Adipose tissue (tissue), 3 donors: ENCODE measurements at regions not wholly inside any gene's neighbourhood (a gene's known extent, or its start where the extent isn't known, plus 50 kb on each side); places are given as distances from the start of the nearest gene placed in this dataset.

ENCODE experiments used
- H3K27ac ChIP-seq: one replicate; pipeline ENCODE4 v1.5.1; 2013; ENCODE audit warnings: low read depth, low read length
- WGBS, 3 donors: extraction: QIAGEN DNeasy Blood & Tissue Kit; methylation state at CpG; one replicate each; pipeline ENCODE4 v1.1.7; 2013; 5-methylcytosine and 5-hydroxymethylcytosine counted together
- donor health status: healthy with polysubstance abuse.
- donor health status: Bipolar disorder and iron deficiency.
- donor health status: healthy.

DNA sequence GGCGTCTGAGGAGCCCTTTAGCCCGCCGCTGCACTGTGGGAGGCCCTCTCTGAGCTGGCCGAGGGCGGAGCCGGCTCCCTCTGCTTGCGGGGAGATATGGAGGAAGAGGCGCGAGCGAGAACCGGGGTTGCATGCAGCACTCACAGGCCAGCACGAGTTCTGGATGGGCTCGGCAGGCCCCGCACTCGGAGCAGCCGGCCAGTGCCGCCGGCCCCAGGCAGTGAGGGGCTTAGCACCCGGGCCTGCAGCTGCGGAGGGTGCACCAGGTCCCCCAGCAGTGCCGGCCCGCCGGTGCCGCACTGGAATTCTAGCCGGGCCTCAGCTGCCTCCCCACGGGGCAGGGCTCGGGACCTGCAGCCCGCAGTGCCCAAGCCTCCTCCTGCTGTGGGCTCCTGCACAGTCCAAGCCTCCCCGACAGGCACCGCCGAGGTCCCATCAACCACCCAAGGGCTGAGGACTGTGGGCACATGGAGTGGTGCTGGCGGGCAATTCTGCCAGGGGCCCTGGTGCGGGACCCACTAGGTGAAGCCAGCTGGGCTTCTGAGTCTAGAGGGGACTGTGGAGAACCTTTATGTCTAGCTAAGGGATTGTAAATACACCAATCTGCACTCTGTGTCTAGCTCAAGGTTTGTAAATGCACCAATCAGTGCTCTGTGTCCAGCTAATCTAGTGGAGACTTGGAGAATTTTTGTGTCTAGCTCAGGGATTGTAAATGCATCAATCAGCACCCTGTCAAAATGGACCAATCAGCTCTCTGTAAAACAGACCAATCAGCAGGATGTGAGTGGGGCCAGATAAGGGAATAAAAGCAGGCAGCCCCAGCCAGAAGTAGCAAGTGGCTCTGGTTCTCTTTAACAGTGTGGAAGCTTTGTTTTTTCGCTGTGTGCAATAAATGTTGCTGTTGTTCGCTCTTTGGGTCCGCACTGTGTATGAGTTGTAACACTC, 329.7 kb upstream of the JARID2 start:
- 94 to 98% (median 97%) methylated on average over 25 to 36 of the region's 36 CpGs for WGBS, 3 donors
- no peak overlapping the region for H3K27ac ChIP-seq

DNA sequence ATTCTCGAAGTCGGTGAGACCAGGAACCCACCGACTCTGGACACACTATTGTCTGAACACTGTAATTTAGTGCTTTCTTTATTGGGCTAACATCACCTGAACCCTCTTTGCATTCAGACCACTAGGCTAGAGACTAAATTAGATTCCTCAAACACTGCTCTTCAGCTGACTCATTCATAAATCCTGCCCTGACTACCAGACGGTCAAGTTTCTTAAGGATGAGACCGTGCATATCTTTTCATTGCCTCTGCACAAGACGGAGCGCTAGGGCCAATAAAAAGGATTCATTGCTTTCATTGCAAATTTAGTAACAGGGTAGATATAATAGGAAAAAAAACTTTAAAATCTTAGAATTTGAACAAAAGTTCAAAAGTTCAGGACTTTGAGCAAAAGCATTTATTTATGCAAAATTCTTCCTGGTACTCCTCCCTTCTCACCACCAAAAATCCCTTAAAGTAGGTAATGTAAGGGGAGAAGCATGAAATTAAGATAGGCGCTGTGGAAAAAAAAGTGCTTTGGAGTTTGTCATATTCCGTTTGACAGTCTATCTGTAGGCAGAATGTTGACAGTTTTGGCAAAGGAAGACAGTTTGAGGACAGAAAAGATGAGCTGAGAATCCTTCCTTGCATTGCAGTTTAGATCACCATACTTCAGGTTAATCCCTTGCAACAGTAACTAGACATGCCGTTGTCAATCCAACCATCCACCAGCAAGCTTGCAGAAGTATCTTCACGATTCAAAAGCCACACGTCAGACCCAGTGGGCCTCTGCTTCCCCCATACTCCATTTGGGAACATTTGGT, 328.6 kb upstream of the JARID2 start:
- 71 to 75% (median 75%) methylated on average over 12 of the region's 12 CpGs for WGBS, 3 donors
- no peak overlapping the region for H3K27ac ChIP-seq

DNA sequence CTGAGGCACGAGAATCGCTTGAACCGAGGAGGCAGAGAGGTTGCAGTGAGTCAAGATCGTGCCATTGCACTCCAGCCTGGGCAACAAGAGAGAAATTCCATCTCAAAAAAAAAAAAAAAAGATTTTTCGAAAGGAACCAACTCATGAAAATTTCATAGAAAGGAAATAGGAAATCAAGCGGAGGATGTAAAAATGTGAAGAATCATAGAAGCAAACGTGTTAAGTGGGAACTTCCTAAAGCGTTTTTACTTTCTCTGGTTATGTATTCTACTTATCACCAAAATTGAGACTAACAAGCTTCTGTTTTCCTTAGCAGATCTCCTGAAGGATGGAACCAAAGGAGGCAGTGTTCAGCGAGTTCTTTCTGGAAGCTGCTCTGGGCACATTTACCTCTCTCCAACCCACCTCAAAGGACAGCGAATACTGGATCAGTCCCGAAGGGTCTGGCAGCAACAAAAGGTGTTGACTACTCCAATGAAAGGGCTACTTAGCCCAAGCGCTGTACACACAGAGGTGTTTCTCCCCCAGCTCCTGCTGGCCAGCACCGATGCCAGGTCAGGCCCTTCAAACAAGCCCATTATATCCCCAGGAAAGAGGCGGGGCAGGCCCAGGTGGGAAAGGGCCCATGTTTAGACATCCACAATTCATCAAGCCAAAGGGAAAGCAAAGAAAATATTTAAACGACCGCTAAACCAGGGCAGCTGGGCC, 327.5 kb upstream of the JARID2 start:
- WGBS, 3 donors = 73 to 88% (median 84%) methylated on average over 16 of the region's 16 CpGs
- no peak overlapping the region for H3K27ac ChIP-seq

DNA sequence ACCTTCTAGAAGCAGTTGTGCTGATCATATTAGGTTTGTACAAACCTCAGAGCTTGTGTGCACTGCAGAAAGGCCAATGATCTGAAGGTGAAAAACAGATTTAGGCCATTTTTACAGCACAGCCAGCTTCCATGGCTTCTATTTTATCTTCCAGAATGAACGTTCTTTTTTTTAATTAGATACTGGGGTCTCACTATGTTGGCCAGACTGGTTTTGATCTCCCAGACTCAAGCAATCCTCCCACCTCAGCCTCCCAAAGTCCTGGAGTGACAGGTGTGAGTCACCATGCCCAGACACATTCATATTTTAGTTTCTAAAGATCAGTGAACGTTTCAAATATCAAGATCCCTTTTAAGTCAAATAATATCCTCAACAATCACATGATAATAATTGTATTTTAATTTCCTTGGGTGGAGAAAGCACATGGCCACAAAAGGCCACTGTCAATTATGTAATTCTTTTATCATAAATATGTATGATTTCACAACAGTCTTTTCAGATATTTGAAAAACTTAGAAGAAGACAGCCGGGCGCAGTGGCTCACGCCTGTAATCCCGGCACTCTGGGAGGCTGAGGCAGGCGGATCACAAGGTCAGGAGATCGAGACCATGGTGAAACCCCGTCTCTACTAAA, 326.7 kb upstream of the JARID2 start:
- WGBS, 3 donors = 71 to 84% (median 76%) methylated on average over 9 of the region's 9 CpGs
- H3K27ac ChIP-seq = no peak overlapping the region

DNA sequence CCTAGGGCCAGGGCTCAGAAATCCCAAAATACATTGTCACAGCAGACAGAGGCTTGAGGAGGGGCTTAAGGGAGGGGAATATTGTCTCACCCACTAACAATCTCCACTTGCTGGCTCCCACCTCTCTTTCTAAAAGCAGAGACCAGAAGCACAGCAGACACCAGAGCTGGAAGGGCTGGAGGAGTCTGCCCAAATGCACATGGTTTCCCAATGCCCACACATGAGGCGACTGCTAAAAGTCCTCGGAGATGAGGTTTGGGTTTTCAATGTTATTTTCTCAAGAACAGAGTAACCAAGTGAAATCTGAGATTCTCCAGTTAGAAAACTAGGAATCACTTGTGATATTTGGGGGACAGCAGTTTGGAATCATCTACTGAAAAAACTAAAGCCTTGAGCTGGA, 325.6 kb upstream of the JARID2 start:
- 80 to 86% (median 80%) methylated on average over 2 of the region's 2 CpGs for whole genome bisulfite sequencing, 3 donors
- H3K27ac ChIP-seq = no peak overlapping the region

DNA sequence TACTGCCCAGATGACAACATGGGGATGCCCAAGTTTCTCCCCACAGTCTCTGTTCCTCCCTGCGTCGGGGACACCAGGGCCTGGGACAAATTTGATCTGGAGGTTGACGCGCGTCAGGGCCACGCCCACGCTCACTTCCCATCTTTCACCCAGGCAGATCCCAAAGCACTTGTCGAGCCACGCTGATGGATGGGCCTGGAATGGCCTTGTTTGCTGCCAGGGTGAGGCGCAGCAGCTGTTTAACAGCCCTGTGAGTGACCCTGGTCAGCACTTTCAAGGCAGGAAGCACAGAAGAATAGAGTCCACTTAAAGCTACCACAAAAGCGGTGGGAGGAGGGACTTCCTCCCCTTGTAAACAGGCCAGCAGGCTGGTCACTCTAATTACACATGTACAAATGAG, 324.7 kb upstream of the JARID2 start:
- 16 to 33% (median 26%) methylated on average over 11 of the region's 11 CpGs for WGBS, 3 donors
- H3K27ac ChIP-seq = peak overlapping the region; percentile 84

DNA sequence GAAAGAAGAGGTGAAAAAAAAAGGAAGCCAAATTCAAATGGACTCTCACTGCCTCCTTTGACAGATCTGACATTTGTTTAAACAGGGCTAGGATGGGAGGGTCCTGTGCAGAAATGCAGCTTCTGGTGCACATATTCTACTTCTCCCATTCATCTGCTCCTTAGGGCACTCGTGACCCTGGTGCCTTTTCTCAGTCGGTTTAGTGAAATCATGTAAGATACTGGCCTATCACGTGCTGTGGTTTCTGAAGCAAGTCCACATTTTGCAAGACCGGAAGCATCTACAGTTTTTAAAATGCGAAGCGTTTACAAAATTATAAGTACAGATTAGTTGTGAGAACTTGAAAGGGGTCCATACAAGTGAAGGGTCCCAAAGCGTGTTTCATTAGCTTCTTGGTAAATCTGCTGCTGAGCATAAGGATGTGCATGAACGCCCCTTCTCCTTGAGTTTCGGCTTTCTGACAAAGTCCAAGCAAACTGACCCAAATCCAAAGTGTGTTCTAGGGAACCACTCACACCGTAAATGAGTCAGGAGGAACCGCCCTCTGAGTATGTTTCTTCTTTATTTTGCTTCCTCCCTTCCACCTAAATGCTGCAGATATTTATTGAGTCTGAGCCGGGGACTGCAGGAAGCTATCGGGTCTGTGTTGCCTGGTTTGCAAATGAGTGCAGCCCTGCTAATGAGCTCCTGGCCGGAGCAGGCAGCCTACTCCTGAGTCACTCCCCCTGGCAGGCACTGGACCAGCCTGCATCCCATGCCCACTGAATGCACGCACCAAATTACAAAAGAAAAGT, 323.8 kb upstream of the JARID2 start:
- peak overlapping the region; percentile 84 for H3K27ac ChIP-seq
- WGBS, 3 donors = 49 to 71% (median 62%) methylated on average over 15 of the region's 15 CpGs

DNA sequence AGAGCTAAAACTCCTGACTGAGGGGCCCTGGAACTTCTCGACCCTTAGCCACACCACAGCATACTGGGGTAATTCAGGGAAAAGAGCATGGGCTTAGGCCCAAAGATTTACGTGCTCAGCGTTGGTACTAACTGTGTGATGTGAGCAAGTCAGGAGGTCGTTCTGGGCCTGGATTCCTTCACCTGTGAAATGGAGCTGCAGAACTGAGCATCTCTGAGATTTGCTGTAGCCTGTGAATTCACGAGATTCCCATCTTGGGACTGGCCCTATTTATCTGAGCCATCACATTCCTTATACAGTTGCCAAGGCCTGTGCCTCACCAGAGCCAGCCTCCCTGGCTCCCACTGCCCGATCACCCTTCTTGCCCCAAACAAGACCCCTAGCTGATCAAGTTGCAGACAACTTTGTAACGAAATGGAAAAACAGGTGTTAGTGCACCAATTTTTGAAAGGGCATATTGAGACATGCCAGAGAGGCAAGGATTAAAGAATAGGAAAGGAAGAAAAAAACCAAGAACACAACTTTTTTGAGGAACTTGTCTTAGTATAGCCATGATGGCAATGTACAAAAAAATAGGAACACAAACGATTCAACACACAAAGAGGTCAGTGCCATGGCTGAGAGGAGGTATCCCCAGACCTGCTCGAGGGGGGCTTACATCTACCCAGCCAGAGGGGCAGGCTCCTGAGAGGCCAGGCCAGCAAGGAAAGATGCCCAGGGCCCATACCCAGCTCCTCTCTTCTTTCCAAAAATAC, 323.0 kb upstream of the JARID2 start:
- peak overlapping the region; percentile 52 for H3K27ac ChIP-seq
- WGBS, 3 donors = 73 to 75% (median 73%) methylated on average over 9 of the region's 9 CpGs

DNA sequence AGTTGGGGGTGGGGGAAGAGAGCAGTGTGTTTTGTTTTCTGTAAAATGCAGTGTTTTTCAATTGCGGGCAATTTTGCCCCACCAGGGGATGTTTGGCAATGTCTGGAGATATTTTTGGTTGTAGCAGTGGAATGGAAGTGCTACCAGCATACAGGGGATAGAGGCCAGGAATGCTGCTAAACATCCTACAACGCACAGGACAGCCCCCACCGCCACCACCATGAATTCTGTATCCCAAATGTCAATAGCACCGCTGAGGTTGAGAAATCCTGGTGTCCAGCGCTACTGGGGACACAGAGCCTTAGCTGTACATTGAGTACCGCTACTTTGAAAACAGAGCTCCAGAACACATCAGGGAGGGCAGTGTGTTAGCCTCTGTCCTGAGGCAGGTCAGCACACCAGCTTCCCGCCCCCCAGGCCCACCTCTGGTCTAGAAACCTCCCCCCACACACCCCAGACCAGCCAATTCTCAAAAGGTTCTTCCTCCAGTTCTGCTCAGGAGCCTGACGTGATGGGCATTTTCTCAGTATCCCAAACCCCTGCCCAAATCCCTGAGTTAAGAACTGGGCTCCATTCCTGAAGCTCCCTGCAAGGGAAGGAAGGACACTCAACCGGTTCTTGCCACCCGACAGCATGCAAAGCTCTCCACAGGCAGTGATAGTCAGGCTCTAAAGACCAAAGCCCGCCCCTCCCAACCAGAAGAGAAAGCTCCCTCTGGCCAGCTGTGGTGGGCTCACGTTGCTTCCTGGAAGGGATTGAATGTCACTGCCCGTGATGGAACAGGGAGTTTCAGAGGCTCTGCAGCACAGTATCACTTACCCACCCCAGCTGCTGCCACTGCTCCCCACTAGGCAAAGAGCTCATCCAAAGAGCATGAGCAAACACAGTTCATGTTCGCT, 321.5 kb upstream of the JARID2 start:
- WGBS, 3 donors = 62 to 75% (median 74%) methylated on average over 14 of the region's 14 CpGs
- H3K27ac ChIP-seq = no peak overlapping the region

DNA sequence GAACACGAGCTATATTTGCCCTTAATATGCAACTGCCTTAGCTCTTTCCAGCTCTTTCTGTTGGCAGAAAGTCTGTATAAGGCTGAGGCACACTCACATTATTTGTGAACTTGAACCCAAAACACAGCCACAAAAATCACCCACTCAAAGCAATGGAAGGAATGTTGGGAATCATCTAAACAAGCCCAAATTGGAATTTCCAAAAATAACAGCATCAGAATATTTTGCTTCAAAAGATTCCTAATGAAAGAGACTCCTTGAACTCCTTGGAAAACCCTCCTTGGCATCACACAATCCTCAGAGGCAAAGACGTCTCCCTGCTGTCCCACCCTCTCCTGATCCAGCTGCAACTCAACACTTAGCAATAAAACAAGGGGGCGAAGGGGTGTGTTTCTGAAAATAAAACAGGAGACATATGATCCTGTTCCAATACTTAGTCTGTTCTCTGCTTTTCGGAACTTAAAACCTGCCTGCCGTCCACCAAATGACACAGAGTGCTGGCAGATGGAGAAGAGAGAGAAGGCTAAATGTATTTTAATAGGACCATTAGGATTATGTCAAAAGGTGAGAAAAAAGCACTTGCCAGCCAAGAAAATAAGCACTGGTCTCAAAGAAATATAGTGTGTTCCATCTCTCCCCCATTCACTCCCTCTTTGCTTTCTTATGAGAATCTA, 320.7 kb upstream of the JARID2 start:
- H3K27ac ChIP-seq = no peak overlapping the region
- WGBS, 3 donors = 56 to 60% (median 58%) methylated on average over 5 of the region's 5 CpGs

DNA sequence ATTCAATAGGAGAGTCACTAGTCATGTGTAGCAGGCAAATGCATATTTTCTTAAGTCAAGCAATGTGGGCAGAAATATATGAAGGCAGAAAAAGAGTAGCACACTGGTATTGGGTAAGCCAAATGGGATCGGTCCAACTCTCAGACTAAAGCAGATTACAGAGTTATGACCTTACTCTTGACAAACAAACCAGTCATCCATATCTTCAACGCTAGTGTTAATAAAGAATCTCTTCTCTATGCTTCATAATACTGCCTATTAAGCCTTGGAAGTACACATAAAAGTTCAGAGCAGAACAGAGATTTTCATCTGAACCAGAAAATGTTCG, 320.2 kb upstream of the JARID2 start:
- H3K27ac ChIP-seq = no peak overlapping the region
- WGBS, 3 donors = 34 to 70% (median 58%) methylated on average over 3 of the region's 3 CpGs

DNA sequence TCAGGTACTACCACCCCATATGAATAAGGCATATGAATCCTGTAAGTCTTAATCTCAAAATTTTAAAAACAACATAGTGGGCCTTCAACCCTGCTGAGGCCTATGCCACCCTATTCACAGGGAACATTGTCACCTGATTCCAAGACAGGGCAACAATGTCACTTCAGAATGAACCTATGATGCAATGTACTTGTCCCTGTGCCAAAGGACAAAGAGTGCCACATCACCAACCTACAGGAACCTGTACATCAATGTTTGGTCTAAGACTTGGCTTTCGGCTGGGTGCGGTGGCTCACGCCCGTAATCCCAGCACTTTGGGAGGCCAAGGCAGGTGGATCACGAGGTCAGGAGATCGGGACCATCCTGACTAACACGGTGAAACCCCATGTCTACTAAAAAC, 318.5 kb upstream of the JARID2 start:
- H3K27ac ChIP-seq = no peak overlapping the region
- WGBS, 3 donors = 84 to 98% (median 92%) methylated on average over 7 of the region's 7 CpGs

DNA sequence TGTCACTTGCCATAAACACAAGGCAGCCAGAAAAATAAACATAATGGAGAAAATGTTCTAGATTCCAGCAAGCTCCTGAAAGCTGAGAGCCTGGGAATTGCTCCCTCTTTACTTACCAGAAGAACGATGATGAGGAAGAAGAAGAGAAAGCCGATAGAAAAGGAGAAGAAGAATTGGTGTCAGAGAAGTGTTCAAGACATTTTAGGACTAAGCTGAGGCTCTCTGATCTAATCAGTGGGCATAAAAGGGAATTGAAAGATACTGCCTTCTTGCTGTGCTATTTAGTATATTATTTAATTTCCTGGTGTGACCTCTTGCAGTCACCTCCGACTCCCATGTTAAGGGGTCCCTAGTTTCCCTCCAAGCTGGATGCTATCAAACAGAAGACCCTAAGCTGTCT, 316.6 kb upstream of the JARID2 start:
- WGBS, 3 donors = 66 to 85% (median 70%) methylated on average over 3 of the region's 3 CpGs
- no peak overlapping the region for H3K27ac ChIP-seq

DNA sequence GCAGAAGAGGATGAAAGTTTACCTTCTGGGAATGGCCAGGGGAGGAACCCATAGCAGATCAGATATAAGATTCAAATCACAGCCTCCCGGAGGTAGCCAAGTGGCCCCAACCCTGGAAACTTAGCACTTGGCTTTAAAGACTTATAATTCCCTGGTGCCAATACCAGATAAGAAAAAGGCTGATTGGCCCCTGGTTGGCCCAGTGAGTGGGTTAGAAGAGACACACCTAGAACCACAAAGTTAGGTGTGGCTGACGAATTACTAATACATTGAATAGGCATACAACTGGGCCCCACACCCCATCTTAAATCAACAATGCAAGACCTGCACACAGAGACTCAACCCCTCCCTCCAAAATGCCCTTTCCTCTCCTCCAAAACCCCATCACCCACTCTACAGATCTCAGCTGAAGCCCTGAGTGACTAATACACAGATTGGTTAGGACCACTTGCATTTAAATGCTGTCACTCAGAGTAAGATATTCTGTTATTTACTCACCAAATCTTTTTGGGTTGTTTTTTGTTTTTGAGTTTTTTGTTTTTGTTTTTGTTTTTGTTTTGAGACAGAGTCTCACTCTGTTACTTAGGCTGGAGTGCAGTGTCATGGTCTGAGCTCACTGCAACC, 315.4 kb upstream of the JARID2 start:
- no peak overlapping the region for H3K27ac ChIP-seq
- WGBS, 3 donors = 88 to 98% (median 95%) methylated on average over 2 of the region's 2 CpGs

DNA sequence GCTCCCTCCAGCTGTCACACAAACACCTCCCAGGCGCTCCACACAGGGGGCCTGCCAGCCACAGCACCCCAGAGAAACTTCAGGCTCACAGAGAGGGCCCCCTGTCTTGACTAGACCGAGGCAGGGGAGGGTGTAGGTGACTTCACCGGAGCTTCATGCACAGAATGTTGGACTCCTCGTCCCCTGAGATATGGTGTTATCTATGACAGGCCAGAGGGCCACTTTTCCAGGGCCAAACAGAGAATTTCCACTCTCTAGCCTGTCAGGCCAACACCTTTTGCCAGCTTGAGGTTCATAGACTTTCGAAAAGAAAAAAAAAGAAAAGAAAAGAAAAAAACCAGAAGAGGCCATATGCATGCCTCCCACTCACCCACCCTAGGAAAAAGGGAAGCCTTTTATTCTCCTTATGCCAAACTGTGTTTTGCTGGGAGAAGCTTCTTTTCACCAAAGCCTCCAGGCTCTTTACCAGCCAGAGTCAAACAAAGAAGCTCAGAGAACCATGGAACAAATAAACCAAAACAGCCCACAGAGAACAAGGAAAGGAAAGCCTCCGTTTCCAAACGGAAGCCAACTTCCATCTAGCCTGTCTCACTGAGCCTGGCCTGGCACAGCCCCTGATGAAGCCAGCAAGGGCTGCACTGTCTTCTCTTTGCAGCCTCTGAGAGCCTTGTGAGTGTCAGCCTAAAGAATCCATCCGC, 313.2 kb upstream of the JARID2 start:
- 68 to 77% (median 74%) methylated on average over 8 of the region's 8 CpGs for WGBS, 3 donors
- no peak overlapping the region for H3K27ac ChIP-seq
